ENCODE measurements at regions not wholly inside any gene's neighbourhood (a gene's known extent, or its start where the extent isn't known, plus 50 kb on each side); places are given as distances from the start of the nearest gene placed in this dataset.

DNA sequence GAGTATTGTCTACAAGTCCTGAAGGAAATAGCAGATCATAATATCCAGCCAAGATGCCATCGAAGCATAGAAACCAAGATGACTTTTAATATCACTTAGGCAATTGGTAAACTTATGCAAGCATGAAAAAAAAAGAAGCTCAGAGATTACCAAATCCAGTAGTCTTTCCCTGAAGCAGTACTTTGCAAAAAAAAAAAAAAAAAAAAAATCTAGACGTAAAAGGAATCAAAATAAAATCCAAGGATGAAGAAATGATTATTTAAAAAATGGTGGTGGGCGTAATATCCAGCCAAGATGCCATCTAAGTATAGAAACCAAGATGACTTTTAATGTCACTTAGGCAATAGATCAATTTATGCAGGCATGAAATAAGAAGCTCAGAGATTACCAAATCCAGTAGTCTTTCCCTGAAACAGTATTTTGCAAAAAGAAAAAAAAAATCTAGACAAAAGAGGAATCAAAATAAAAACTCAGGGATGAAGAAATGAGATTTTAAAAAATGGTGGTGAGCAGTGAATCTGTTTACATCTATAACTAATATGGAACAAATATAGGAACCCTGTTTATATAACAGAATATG lies 108.8 kb downstream of the GYPC start:
- H3K36me3 ChIP-seq (ENCODE audit: control insufficient read depth, insufficient read depth, low read length) = no peaks in the 10 kb centered on the region
- H3K4me1 ChIP-seq (ENCODE audit: control insufficient read depth, insufficient read depth, low read length) = no peaks in the 10 kb centered on the region
- H3K27me3 ChIP-seq (ENCODE audit: control insufficient read depth, insufficient read depth, low read length) = peaks cover 3% of the 10 kb centered on the region
- H3K9me3 ChIP-seq (ENCODE audit: control insufficient read depth, low read length) = no peaks in the 10 kb centered on the region
- no peak overlapping the region for H3K4me3 ChIP-seq (ENCODE audit: low read length)
- no peak overlapping the region for H3K9ac ChIP-seq (ENCODE audit: low read length)

DNA sequence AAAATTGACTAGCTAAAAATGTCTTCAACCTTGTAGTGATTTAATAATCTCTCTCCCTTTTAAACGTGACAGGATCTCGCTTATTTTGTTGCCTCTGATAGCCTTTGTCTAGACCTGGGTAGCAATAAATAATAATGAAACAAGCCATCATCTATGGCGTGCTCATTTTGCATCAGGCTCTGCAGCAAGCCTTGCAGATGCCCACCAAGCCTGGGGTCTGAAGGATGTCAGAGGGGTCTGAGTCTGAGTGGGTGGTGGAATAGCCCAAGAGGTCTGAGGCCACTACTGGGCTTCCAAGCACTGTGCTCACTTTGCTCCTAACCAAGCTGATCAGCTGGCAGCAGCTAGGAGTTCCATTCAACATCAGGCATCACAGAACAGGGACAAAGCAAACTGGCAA lies 109.4 kb downstream of the GYPC start:
- Histone ChIP-seq H3K4me3 (ENCODE audit: low read length) (no peak overlapping the region), H3K9me3 (ENCODE audit: control insufficient read depth, low read length) (no peaks in the 10 kb centered on the region), H3K36me3 (ENCODE audit: control insufficient read depth, insufficient read depth, low read length) (no peaks in the 10 kb centered on the region), H3K9ac (ENCODE audit: low read length) (no peak overlapping the region), H3K4me1 (ENCODE audit: control insufficient read depth, insufficient read depth, low read length) (no peaks in the 10 kb centered on the region), H3K27me3 (ENCODE audit: control insufficient read depth, insufficient read depth, low read length) (peaks cover 3% of the 10 kb centered on the region)

DNA sequence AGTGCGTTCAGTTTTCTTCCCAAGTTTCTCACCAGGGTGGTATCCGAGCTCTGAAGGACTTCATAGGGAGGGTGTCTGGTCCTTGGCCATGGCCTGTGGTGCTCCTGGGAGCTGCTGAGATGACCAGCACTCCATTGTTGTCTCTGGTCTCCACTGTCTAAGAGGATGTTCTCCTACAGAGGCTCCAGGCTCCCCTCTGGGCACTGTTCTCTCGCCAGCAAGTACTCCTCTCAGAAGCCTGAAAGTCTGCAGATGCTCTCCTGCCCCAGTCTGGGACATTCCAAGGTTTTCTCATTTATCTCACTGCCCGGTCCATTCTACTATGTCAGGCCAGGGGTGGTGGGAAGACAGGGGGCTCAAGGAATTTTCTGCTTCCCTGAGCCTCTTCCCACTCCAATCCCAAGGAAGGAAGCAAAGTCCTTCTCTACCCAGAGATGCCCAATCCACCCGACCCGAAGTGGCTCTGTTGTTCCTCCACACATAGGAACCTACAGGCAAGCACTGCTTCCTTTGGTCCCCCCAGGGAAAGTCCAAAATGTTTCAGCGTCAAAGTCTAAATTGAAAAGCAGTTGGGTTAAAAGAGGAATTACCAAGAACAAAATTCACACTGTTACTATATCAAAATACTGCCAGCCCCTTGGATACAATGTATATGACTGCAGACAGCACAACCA lies 110.5 kb downstream of the GYPC start:
- Histone ChIP-seq H3K27me3 (ENCODE audit: control insufficient read depth, insufficient read depth, low read length) (peaks cover 3% of the 10 kb centered on the region), H3K36me3 (ENCODE audit: control insufficient read depth, insufficient read depth, low read length) (no peaks in the 10 kb centered on the region), H3K9ac (ENCODE audit: low read length) (no peak overlapping the region), H3K4me3 (ENCODE audit: low read length) (no peak overlapping the region), H3K9me3 (ENCODE audit: control insufficient read depth, low read length) (no peaks in the 10 kb centered on the region), H3K4me1 (ENCODE audit: control insufficient read depth, insufficient read depth, low read length) (no peaks in the 10 kb centered on the region)

DNA sequence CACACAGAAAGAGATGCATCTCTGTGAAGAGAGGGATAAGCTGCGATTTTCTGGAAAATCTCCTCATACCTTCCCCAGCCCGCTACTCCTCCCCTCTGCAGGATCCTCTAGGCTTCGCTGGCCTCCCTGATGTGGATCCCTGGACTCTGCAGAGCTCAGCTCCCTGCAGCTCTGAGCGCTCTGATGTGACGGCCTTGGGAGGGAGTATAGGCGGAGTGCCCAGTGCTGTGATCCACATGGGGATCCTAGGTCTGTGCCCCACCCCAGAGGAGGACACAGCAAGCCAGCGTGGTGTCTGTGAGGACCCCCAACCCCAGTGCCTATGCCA lies 111.0 kb downstream of the GYPC start:
- Histone ChIP-seq H3K4me1 (ENCODE audit: control insufficient read depth, insufficient read depth, low read length) (no peaks in the 10 kb centered on the region), H3K36me3 (ENCODE audit: control insufficient read depth, insufficient read depth, low read length) (no peaks in the 10 kb centered on the region), H3K9ac (ENCODE audit: low read length) (no peak overlapping the region), H3K4me3 (ENCODE audit: low read length) (no peak overlapping the region), H3K27me3 (ENCODE audit: control insufficient read depth, insufficient read depth, low read length) (peaks cover 3% of the 10 kb centered on the region), H3K9me3 (ENCODE audit: control insufficient read depth, low read length) (no peaks in the 10 kb centered on the region)

DNA sequence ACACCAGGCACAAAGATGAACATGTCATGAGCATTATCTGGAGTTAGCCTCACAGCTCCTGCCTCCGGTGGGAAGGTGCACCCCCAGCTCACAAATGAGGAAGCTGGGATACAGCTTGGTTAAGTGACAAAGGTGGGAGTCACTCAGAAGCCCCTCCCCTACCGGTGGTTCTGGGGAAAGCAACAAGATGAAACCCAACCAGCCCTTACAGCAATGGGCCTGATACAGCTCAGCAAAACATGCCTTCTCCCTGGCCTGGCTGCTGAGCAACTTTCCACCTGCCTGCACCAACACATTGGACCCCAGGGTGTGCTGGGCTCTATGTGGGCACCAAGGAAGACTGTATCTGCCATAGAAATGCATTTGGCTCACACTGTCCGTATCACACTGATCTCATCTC lies 113.2 kb downstream of the GYPC start:
- no peaks in the 10 kb centered on the region for H3K9me3 ChIP-seq (ENCODE audit: control insufficient read depth, low read length)
- peaks cover 3% of the 10 kb centered on the region for H3K27me3 ChIP-seq (ENCODE audit: control insufficient read depth, insufficient read depth, low read length)

DNA sequence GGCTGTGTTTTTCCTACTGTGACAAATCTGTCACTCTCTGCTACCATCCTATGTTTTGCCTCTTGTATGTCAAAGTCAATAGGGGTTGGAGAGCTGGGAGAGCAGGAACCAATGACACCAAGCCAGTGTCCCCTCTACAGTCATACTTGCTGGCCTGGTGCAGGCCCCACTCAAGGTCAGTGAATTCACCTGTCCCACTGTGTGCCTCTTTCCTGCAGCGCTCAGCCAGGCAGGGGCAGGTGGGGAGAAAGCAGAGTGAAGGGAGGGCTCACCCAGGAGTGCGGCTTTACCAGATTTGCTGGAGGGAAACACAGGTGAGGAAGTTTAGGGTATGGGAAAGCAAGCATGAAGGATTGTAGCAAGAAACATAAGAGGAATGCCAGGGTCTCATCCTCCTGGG lies 114.5 kb downstream of the GYPC start:
- Histone ChIP-seq H3K4me1 (ENCODE audit: control insufficient read depth, insufficient read depth, low read length) (no peaks in the 10 kb centered on the region), H3K9me3 (ENCODE audit: control insufficient read depth, low read length) (no peaks in the 10 kb centered on the region), H3K27me3 (ENCODE audit: control insufficient read depth, insufficient read depth, low read length) (peaks cover 3% of the 10 kb centered on the region), H3K36me3 (ENCODE audit: control insufficient read depth, insufficient read depth, low read length) (no peaks in the 10 kb centered on the region), H3K9ac (ENCODE audit: low read length) (no peak overlapping the region), H3K4me3 (ENCODE audit: low read length) (no peak overlapping the region)

More for the DNA sequence above, 113.2 kb downstream of the GYPC start:
- Histone ChIP-seq H3K36me3 (ENCODE audit: control insufficient read depth, insufficient read depth, low read length) (no peaks in the 10 kb centered on the region), H3K4me1 (ENCODE audit: control insufficient read depth, insufficient read depth, low read length) (no peaks in the 10 kb centered on the region), H3K4me3 (ENCODE audit: low read length) (no peak overlapping the region), H3K9ac (ENCODE audit: low read length) (no peak overlapping the region)

DNA sequence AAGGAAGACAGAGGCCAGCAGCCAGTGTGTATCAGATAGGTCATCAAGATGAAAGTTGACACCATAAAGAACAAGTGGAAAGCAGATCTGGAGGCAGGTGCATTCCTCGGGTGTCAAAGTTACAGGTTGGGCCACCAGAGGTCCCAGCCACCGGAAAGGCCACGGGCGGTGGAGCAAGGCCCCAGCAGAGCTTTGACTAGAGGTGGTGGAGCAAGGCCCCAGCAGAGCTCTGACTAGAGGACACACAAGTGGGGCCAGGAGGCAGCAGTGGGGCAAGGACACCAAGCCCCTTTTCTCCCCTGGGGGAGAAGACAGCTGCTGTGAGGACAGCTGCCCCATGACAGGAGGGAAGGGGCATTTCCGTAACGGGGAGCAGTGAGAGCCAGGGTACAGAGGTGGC lies 115.1 kb downstream of the GYPC start:
- no peak overlapping the region for H3K9ac ChIP-seq (ENCODE audit: low read length)
- H3K36me3 ChIP-seq (ENCODE audit: control insufficient read depth, insufficient read depth, low read length) = no peaks in the 10 kb centered on the region
- no peak overlapping the region for H3K4me3 ChIP-seq (ENCODE audit: low read length)
- H3K4me1 ChIP-seq (ENCODE audit: control insufficient read depth, insufficient read depth, low read length) = no peaks in the 10 kb centered on the region
- no peaks in the 10 kb centered on the region for H3K9me3 ChIP-seq (ENCODE audit: control insufficient read depth, low read length)
- peaks cover 10% of the 10 kb centered on the region for H3K27me3 ChIP-seq (ENCODE audit: control insufficient read depth, insufficient read depth, low read length)

DNA sequence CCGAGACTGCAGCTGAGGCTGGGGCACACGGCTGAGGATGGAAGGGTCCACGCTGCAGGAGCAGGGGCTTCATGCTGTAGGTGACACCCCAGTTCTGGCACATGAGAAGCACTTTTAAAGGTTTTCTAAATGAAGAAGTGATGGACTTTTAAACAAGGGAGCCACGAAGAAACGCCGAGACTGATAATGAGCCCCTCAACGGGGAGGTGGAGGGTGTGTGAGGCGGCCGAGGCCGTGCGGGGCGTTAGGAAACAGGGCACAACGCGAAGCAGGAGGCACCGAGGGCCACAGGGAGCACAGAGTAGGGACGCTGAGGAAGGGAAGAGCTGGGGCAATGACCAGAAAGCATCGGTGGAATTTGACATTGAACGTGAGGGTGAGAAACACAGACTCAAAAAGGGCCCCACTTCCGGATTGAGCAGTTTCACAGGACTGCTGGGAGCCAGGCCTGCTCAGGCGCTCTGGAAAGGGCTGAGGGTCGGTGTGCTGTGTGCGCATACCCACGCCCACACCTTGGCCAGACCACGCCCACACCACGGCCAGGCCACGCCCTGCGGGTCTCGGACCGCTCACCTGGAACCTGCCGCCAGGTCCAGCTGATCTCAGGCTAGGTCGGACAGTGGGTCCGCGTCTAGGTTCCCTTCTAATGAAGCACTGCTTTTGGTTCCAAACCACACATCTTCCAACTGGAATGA lies 115.7 kb downstream of the GYPC start:
- Histone ChIP-seq H3K9me3 (ENCODE audit: control insufficient read depth, low read length) (no peaks in the 10 kb centered on the region), H3K4me3 (ENCODE audit: low read length) (no peak overlapping the region)

DNA sequence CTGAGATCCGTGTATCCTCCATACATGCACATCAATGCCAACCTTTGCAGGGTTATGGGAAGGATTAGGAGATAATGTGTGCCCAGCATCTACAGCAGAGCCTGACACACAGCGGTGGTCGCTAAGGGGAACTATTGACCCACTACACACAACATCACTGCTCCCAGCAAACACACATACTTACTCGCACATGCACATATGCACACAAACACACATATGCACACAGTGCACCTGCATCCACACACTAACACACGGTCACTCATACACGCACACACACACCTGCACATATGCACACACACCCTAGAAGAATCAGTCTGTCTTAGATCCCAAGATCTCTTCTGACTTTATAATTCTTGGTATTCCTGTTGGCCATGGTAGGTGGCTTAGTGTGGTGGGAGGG lies 118.3 kb downstream of the GYPC start:
- peaks cover 15% of the 10 kb centered on the region for H3K27me3 ChIP-seq (ENCODE audit: control insufficient read depth, insufficient read depth, low read length)
- no peak overlapping the region for H3K9ac ChIP-seq (ENCODE audit: low read length)
- peaks cover 7% of the 10 kb centered on the region for H3K4me1 ChIP-seq (ENCODE audit: control insufficient read depth, insufficient read depth, low read length)
- H3K9me3 ChIP-seq (ENCODE audit: control insufficient read depth, low read length) = no peaks in the 10 kb centered on the region
- H3K4me3 ChIP-seq (ENCODE audit: low read length) = no peak overlapping the region
- H3K36me3 ChIP-seq (ENCODE audit: control insufficient read depth, insufficient read depth, low read length) = no peaks in the 10 kb centered on the region

More for the DNA sequence above, 115.7 kb downstream of the GYPC start:
- peaks cover 13% of the 10 kb centered on the region for H3K27me3 ChIP-seq (ENCODE audit: control insufficient read depth, insufficient read depth, low read length)
- H3K9ac ChIP-seq (ENCODE audit: low read length) = no peak overlapping the region
- H3K4me1 ChIP-seq (ENCODE audit: control insufficient read depth, insufficient read depth, low read length) = no peaks in the 10 kb centered on the region
- no peaks in the 10 kb centered on the region for H3K36me3 ChIP-seq (ENCODE audit: control insufficient read depth, insufficient read depth, low read length)

DNA sequence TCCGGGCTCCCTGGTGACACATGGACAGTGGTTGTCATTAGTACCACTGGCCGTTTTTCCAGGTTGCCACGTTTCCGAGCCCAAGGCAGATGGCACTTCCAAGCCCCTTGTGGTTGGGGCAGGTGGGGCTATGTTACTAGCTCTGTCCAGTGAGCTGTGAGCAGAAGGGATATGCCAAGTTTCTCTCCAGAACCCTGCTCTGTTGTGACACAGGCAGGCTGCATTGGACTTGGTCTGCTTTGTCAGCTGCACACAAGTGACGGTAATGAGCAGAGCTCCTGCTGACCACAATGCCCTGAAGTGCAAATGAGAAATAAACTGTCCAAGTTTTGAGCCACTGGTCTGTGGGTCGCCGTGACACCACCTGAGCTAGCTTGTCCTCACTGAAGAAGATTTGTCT lies 118.8 kb downstream of the GYPC start:
- no peak overlapping the region for H3K9ac ChIP-seq (ENCODE audit: low read length)
- peaks cover 7% of the 10 kb centered on the region for H3K4me1 ChIP-seq (ENCODE audit: control insufficient read depth, insufficient read depth, low read length)

DNA sequence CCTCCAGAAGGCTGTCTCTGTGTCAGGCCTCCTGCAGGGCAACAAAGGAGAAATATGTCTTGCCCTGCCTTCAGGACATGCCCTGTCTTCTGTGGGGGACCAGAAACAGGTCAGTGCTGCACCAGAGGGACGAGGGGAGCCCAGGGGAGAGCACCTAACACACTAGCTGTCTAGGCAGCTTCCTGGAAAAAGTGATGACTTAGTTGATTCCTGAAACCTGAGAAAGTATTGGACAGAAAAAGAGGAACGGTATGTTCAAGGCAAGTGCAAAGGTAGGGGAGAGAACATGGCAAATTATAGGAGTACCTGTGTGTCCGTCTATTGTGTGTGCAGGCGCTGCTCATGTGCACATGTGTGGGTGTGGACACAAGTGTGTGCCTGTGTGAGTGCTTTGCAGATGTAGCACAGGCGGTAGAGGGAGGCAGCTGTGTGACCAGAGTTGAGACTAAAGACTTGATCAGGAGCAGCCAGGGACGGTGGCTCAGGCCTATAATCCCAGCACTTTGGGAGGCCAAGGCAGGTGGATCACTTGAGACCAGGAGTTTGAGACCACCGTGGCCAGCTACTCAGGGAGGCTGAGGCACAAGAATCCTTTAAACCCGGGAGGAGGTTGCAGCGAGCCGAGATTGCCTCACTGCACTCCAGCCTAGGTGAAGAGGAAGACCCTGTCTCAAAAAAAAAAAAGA lies 119.5 kb downstream of the GYPC start:
- Histone ChIP-seq H3K9me3 (ENCODE audit: control insufficient read depth, low read length) (no peaks in the 10 kb centered on the region), H3K36me3 (ENCODE audit: control insufficient read depth, insufficient read depth, low read length) (no peaks in the 10 kb centered on the region), H3K4me1 (ENCODE audit: control insufficient read depth, insufficient read depth, low read length) (peaks cover 7% of the 10 kb centered on the region)

More for the DNA sequence above, 118.8 kb downstream of the GYPC start:
- peaks cover 15% of the 10 kb centered on the region for H3K27me3 ChIP-seq (ENCODE audit: control insufficient read depth, insufficient read depth, low read length)
- no peaks in the 10 kb centered on the region for H3K9me3 ChIP-seq (ENCODE audit: control insufficient read depth, low read length)
- H3K36me3 ChIP-seq (ENCODE audit: control insufficient read depth, insufficient read depth, low read length) = no peaks in the 10 kb centered on the region
- no peak overlapping the region for H3K4me3 ChIP-seq (ENCODE audit: low read length)

DNA sequence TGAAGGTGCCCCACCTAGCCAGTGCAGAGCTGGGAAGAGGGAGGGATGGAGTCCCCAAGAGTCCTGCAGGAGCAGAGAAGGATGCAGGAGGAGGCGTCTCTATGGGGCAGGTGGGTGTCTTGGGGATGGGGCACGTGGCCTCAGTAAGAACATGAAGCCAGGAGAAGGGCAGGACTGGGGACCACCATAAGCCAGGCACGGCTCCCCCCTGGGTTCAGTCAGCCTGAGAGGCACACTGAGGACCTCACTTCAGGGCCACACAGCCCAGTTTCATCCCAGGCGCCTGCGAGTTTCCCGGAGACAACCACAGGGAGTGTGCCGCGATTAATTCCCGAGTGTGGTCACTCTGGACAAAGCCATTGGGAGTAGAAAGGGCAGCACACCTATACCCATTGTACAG lies 120.3 kb downstream of the GYPC start:
- H3K4me3 ChIP-seq (ENCODE audit: low read length) = no peak overlapping the region
- H3K9ac ChIP-seq (ENCODE audit: low read length) = no peak overlapping the region
- H3K9me3 ChIP-seq (ENCODE audit: control insufficient read depth, low read length) = no peaks in the 10 kb centered on the region
- peaks cover 15% of the 10 kb centered on the region for H3K27me3 ChIP-seq (ENCODE audit: control insufficient read depth, insufficient read depth, low read length)
- H3K4me1 ChIP-seq (ENCODE audit: control insufficient read depth, insufficient read depth, low read length) = peaks cover 7% of the 10 kb centered on the region
- no peaks in the 10 kb centered on the region for H3K36me3 ChIP-seq (ENCODE audit: control insufficient read depth, insufficient read depth, low read length)

More for the DNA sequence above, 119.5 kb downstream of the GYPC start:
- Histone ChIP-seq H3K9ac (ENCODE audit: low read length) (no peak overlapping the region), H3K4me3 (ENCODE audit: low read length) (no peak overlapping the region), H3K27me3 (ENCODE audit: control insufficient read depth, insufficient read depth, low read length) (peaks cover 15% of the 10 kb centered on the region)
